NCI-H82 treated with DMSO at 0.1 percent for 48 hours (cell line): ENCODE measurements at regions not wholly inside any gene's neighbourhood (a gene's known extent, or its start where the extent isn't known, plus 50 kb on each side); places are given as distances from the start of the nearest gene placed in this dataset.
"Not testable (repeated sequence)": the region's sequence is repeated elsewhere in the genome, so short reads cannot be mapped to it uniquely, and the experiment has no call there.

ENCODE experiments used
- DNase-seq: peaks from one replicate; lab custom pipeline; 2025; ENCODE audit not compliant: unreplicated experiment; lab: John Stamatoyannopoulos, UW

DNA sequence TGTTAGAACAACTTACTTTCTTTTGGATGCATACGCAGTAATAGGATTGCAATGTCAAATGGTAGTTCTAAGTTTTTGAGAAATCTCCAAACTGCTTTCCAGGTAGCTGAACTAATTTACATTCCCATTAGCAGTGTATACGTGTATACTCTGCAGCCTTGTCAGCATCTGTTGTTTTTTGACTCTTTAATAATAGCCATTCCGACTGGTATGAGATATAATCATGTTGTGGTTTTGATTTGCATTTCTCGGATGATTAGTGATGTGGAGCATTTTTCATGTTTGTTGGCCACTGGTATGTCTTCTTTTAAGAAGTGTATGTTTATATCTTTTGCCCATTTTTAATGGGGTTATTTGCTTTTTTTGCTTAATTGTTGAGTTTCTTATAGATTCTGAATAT lies 76.9 kb upstream of the HNRNPA1L2 start:
- not testable (repeated sequence) for DNase-seq

DNA sequence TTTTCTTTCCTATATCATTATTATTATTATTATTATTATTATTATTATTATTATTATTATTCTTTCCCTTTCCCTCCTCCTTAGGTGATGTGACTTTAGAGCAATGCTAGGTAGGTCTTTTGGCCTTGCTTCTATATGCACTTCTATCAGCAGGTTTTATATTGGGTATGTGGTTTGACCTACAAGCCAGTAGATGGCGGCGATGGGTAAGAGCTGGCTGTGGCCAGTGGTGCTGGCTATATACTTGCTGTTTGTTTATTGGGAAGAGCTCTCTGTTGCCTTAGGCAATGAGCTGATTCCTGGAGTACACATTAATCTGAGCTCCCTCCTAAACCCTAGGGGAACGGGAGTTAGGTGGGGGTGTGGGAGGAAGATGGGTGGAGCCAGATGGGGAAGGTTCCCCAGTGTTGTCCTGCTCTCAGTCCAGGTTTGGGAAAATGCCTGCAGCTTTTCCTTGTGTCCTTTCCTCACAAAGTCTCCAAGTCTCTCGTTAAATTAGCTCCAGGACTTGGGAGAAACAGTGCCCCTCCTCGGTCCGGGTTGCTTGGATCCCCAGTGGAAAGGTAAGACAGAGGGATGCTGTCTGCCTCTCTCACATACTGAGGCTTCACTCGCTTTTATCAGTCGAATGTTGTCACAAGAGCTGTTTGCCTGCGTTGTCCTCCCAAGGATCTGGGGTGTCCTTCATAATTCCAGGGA lies 72.2 kb upstream of the HNRNPA1L2 start:
- DNase-seq: peak; percentile 54

DNA sequence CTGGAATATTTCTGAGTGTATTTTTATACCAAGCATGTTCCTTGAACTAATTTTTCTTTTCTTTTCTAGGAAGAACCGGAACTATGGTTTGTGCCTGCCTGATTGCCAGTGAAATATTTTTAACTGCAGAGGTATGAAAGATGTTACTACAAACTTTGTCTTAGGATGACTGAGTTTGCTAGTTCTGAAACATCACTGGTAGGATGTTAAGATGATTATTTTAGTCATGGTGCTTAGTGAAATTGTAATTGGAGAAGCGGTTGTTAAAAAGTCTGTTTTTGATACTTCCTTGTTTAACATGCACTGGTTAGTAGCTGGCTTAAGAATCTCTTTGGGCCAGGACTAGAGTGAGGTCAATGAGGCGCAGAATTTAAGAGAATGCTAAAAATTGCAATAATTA lies 71.1 kb upstream of the HNRNPA1L2 start:
- not testable (repeated sequence) for DNase-seq

DNA sequence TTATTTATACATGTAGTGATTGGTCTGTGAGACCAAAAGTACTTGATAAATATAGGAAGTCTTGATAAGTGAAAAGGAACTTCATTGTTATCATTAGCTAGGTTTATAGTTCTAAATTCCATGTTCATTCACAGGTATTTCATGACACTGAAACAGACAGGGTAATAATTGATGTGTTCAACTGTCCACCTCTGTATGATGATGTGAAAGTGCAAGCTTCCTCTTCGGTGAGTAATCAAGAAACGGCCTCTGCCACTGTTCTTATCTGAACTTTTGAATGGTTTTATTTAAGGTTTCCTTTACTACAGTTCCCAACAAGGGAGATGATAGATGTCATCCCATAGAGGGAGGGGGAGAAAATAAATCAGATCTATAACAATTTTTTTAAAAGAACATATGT lies 59.3 kb upstream of the HNRNPA1L2 start:
- DNase-seq: not testable (repeated sequence)
